Hematopoietic multipotent progenitor cell treated with erythropoietin and hydrocortisone succinate and interleukin-3 and kit ligand, for 17 days (in vitro differentiated cells): ENCODE measurements at regions not wholly inside any gene's neighbourhood (a gene's known extent, or its start where the extent isn't known, plus 50 kb on each side); places are given as distances from the start of the nearest gene placed in this dataset.
"Not testable (repeated sequence)": the region's sequence is repeated elsewhere in the genome, so short reads cannot be mapped to it uniquely, and the experiment has no call there.

Experiments
- DNase-seq: peaks from one replicate; pipeline ENCODE4 v3.0.0-alpha.2; 2015; ENCODE audit warnings: low spot score

DNA sequence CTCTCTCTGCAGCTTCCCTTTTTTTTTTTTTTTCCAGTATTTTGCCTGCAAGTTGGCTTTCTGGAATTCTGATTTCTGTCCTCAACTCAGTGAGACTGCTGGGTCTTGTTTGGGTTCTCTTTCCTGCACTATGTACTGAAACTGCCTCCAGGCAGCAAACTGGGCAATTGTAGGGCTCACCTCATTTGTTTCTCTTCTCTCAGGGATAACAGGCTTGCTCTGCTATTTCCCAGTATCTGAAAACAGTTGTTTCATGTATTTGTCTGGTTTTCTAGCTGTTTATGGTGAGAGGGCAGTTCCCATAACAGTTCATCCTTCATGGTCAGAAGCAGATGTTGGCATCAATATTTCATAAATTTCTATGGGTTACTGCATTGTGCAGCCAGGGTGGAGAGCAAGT is 206.0 kb downstream of the CYRIA start:
- no peak for DNase-seq

DNA sequence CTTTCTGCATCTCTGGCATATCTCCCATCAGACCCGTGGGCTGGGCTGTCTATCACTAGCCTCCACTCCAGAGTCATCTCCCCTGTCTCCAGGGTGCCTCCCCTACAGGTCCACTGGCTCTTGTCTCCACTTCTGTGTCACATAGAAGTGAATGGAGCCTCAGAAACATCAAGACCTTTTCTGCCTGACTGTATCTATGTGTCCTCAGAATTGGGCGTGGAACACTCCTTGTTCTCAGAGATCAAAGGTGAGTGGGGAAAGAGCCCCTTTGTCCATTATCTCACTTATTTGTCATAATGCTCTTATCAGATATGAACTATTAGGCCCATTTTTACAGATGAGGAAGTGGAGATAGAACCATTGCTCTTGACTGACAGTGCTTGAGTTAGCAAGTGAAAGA is 211.0 kb downstream of the CYRIA start:
- DNase-seq: no peak

DNA sequence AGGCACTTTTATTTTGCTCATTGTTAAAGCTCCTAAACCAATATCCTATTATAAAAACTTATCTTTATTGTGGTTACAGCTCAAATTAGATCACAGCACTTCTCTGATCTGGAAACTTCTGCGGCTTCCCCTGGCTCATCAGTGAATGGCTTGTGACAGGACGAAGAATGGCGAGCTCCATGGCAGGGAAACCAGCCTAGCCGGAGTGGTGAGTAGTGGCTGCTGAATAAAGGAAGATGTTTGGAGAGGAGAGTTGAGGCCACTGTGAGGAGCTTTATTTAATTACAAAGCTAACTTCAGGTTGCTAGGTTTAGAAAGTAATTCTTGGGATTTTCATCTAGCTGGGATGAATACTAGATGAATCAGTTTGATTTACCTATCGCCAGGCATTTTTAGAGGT is 213.5 kb downstream of the CYRIA start:
- no peak for DNase-seq

DNA sequence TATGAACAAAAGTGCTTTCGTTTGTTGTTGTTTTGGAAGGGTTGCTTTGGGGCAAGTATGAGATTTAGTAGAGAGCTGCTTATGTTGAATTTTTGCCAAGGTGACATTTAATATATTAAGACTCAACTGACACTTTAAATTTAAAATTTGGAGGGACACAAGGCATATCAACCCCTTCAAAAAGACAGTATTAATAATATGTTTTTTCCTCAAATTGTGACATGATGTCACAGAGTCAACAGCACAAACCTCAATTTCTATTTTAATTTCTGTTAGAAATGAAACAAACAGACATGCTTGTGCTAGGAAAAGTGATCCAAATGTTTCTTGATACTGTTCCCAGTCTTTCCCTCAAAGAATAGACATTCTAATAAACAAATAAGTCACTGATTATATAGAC is 218.9 kb downstream of the CYRIA start:
- DNase-seq: no peak

DNA sequence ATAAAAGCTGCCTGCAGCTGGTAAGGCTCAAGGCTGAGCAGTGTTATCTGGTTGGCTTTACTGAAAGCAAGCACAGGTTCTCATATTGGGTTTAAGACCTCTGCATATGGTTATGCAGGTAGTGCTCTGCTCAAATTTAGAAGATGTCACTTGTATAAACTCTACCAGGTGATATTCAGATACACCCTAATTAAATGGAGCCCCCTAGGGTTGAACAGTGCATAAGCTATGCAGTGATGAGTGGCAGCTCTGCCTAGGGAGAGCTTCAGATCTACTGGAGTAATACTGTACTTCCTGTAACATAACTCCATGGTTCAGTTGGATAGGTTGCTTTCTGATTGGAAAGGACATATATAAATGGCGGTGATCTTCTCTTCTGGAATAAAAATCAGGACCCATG is 222.7 kb downstream of the CYRIA start:
- DNase-seq: no peak

DNA sequence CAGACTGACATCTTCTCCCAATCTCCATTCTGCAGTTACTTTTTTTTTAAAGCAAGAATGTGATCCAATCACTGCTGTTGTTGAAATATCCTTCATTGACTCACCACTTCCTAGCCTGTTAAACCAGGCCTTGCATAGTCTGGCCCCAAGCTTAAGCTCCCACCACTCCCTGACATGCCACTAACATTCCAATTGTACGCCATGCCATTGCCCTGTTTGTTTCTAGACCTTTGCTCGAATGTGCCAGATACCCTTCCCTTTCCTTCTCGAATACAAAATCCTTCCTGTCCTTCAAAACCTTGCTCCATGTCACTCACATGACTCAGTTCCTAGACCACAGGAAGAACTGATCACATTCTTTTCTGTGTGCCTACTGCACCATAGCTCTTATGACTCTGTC is 224.2 kb downstream of the CYRIA start:
- no peak for DNase-seq

DNA sequence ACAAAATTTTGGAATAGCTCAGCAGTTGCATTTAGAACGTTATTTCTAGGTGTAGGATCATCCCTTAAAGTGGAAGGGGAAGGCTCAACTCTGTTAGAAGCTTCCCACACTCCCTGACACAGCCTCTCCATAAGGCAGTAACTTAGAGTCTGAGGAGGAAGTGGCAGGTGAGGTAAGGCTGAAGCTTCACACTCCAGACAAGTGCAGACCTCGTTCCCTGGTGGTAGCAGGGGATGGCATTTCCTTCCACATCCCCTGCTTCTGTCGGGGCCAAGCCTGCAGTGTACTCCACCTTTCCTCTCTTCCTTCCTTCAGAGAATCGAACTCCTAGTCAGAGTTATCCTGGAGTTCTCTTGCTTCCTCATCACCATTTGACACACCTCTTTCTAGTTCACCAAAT is 224.7 kb downstream of the CYRIA start:
- DNase-seq: no peak

DNA sequence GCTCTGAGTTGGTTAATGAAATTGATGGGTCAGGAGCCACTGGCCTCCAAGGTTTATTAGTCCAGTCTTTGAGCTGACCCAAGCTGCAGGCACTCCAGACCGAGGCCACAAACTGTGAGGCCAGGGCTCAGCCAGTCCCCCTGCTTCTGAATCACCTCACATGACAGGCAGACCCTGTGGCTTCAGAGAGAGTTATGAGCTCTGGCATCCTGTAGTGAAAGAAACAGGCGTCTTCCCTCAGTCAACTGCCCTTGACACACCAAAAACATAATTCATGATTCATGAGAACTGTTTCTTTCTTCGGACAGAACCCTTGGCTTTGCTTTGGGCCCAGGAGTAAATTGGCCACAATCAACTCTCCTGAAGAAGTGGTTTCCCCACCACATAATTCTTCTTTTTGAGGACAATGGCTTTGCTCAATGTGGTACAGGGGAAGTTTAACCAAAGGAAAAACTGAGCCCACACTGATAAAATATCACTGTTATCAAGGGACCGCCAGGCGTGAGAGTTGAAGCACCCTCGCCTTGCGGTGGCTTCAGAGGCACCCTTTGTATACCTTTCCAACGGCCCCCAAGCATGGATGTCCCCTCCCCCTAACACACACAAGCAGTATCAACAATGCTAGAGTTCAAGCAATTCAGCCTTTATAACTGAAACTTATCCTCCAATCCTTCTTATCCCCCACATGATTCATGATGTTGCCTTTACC is 226.9 kb downstream of the CYRIA start:
- no peak for DNase-seq

DNA sequence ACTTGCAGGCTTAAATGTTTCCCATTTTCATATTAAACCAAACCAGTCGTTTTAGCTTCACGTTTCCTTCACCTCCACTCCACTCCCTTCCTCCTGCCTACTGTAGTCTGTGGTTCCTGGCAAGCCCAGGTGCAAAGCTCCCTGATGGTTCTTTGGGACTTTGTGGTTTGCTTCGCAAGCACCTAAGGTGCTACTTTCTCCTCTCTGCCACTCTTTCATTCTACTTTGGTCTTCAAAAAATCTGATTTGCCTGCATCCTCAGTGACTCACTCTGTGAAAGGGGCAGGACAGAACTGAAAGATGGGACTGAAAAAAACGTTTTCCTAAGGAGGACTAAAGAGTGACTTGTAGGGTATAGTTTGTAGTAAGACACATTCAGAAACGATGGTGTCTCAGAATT is 228.4 kb downstream of the CYRIA start:
- no peak for DNase-seq

DNA sequence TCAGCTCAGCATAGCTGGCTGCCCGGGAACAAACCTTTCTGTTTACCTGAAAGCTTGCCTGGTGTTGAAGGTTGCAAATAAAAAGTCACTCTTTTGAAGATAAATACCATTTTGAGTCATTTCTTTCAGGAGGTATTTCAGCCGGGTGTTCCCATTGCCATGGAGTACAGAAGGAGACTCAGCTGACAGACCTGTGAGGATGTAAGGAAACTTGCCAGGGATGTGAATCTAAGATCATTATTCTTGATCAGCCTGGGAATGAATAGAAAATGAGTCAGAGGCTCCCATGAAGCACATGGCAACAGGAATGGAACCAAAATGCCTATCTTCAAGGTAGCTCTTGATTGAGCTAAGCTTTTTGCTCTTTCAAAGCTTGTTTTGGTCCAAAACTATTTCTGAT is 231.2 kb downstream of the CYRIA start:
- DNase-seq: no peak

DNA sequence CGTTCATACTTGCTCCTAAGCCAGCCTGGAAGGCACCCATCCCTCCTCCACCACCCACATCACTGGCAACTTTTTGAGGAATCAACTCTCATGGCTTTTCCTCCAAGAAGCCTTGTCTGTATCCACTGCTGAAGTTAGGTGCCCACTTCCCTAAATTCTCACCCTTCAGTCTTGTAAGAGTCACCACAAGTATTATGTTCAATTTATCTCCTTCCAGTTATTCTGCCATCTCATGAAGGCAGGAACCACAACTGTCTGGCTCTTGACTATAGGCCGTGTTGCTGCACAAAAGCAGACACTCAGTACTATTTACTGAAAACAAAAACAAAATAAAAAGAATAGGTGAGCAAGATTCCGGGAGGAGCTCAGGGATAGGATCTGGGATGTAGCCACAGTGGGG is 234.8 kb downstream of the CYRIA start:
- no peak for DNase-seq

DNA sequence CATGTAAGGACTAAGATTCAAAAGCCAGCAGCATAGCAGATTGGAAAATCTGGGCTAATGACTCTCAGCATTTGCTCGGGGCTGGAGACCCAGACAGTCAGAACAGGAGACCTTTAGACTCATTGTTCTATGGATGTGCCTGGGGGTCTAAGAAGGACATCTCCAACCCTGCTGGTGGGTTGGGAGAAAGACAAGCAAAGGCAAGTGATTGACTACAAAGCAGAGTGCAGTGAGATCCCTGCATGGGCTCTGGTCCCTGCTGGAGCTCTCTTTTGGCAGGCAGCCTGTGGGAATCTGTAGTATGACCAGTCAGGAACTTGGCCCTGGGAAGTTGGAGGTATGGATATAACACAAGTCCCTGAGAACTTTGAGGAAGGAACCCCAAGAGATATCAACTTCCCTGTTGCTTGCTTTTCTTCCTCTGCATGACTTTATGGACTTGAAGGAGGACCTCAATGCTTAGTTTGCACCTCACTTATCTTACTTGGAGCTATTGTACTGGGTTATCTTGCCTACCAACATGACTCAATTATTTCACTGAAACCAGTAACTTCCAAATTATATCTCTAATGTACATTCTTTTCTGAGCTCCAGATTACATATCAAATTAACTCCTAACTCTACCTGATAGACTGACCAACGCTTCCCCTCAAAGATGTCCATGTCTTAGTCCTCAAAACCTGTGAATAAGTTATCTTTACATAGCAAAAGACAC is 236.0 kb downstream of the CYRIA start:
- DNase-seq: no peak

DNA sequence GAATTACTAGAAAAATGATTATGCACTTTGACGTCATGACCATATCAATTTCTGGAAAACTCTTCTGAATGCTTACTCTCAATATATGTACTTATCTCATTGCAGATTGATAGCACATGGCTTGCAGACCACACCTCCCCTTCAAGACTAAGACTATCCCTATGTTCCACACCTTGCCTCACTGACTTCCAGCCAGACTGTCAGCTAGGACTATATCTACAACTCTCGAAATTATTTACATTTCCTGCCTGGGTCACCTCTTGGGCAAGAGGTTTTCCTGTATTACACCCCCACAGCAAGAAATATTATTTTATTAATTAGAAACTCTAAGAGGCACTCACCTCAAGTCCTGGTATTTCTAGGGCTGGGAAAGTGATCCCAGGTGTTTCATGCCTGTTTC is 236.6 kb downstream of the CYRIA start:
- no peak for DNase-seq

DNA sequence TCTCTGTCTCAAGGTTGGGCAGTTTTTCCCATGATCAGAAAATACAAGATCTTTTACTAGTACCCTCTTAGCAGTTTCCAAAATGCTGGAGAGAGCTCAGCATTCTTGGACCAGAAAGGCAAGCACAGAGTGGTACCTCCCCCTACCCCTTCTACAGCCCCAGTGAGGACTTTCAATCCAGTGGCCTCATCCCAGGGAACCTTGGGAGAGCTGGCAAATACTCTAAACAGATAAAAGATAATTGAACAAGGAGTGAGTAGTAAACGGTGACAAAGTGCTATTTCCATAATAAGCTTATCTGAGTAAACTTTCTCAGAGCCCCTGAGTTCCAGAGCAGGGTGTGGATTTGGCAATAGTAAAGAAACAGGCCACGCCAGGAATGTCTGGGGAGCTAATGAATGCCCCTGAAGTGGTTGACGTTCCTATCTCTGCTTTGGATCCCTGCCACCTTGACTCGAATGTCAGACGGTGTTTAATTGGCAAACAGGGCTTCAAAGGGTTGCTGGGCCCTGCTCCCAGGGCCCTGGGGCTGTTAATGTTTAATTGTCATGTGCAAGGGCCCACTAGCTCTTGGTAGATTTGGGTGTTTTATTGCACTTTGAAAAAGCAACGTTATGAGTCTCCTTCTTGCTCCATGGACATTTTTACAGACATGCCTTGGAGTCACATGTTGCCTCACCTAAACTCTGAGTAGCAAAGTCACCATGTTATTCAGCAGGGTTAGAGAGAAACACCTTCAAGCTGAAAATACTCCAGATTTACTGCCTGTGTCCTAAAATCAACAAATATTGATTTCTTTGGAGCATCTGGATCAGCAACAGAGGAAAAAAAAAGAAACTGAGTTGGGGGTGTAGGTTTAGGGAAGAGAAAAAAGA is 239.9 kb downstream of the CYRIA start:
- DNase-seq: no peak

DNA sequence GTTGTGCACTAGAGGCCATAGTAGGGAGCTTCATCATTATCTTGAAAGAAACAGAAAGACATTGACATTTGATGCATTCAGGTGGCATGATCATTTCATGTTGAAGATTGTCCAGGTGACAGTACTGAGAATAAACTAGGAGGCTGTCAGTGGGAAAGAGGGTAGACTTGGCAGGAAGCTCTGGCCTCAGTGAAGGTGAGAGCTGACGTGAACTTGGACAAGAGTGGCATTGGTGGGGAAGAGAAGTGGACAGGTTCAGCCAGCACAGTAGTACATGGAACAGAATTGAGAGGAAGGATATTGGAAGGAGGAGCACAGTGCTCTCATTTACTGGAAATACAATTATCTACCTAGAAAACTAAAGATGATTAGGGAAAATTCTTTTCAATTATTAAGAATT is 245.2 kb downstream of the CYRIA start:
- DNase-seq: no peak

DNA sequence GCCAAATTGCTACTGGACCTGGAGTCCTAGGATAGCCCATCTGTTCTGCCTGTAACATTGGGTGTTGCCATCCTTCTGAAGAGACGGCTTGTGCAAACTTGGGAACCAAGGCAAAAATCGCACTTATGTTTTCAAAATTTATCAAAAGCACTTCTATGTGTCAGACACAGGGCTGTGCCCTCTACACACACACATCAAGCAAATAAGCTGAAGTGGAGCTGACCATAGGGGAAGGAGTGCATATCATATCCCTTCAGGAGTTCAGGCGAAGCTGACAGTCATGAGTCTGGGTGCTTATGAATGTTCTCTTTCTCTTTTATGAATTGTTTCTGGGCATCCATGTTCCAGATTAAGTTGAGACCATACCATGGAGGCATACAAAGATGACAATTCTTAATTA is 247.9 kb downstream of the CYRIA start:
- no peak for DNase-seq

DNA sequence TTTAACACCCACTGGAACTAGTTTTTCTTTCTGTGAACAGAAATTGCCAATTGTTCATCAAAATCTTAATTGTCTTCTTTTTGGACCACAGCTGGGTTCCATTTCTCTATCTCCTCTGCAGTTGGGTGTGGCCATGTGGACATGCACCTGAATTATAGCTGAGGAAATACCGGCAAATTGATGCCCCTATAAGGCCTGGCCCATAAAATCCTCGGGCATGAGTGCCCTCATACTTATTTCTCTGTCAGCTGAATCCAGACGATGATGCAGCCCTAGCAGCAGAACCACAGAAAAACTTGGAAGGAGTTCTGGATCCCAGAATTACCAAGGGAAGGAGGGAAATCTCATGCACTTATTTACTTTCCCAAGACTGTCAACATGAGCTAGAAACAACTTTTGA is 249.0 kb downstream of the CYRIA start:
- no peak for DNase-seq

DNA sequence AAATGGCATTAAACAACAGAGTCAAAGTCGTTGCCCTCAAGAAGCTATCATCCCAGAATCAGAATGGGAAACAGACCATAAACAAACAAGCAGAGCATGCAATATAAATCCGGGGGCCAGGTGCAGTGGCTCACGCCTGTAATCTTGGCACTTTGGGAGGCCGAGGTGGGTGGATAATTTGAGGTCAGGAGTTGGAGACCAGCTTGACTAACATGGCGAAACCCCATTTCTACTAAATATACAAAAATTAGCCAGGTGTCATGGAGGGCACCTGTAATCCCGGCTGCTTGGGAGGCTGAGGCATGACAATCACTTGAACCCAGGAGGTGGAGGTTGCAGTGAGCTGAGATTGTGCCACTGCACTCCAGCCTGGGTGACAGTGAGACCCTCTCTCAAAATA is 249.8 kb downstream of the CYRIA start:
- DNase-seq: not testable (repeated sequence)

DNA sequence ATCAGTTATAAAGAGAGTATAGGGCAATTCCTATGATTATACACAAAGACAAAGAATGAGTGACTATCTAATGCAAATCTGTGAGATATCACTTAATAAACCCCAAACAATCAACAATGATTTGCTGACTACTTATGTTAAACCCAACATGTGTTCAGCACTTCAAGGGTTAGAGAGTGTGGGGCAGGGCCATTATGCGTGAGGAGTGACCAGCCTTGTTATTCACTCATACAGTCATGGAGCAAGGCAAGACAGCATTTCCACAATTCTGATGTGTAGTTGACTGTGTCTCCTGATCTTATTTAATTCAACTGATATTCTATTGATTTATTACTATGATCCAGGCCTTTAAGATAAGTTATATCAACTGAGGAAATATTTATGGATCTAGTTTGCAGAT is 251.7 kb downstream of the CYRIA start:
- DNase-seq: no peak

DNA sequence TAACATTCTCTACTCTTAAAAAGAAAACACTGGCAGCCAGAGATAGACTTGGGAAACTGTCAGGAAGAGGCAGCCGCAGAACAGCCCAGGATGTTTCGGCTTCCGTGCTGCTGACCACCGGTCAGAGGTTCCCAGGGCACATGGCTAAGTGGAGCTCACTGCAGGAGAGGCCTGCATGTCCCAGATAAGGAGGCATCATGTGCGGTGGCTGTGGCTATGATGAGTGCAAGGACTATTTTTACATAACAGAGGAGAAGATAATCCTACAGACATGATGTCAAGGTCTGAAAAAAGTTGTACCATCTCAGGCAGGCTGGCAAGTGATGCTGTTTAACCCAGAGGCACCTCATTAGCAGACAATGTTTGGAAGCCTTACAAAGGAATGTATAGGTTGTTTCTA is 252.3 kb downstream of the CYRIA start:
- no peak for DNase-seq

DNA sequence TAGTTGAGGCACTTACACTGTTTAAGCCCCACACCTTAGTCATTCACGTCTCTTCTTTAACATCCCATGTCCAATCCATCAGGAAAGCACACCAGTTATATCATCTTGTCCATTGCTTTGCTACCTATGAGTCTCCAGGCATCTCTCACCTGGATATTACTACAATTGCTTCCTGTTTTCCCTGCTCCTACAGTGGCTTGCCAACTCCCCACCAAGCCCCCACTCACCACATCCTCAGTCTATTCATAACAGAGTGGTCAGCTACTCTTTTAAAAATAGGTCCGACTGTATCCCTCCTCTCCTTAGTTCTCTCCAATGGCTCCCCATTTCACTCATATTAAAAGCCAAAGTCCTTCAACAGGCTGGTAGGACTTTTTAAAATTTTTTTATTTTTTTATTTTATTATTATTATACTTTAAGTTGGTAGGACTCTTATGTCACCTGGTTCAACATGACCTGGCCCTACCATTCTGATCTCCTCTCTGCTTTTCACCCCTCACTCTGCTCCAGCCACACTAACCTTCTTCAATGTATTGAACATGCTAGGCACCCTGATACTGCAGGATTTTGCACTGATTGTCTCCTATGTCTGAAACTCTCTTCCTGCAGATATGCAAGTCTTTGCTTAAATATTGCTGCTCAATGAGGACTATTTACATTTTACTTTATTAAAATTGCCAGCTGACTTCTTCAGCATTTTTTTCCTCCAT is 253.2 kb downstream of the CYRIA start:
- DNase-seq: no peak

DNA sequence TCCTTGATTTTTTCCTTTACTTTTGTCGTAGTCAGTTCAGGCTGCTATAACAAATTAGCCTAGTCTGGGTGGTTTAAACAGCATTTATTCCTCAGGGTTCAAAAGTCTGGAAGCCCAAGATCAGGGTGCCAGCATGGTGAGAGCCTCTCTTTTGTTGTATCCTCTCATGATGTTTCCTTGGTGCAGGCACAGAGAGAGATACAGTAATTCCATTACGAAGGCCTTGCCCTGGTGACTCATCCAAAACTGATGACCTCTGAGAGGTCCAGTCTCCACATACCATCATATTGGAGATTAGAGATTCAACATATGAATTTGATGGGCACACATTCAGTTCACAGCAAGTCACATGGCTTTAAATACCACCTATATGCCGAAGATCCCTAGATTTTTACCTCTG is 253.8 kb downstream of the CYRIA start:
- DNase-seq: no peak
